Psoas muscle (tissue), 7 donors: ENCODE measurements at regions not wholly inside any gene's neighbourhood (a gene's known extent, or its start where the extent isn't known, plus 50 kb on each side); places are given as distances from the start of the nearest gene placed in this dataset.
A peak's percentile ranks its signal among the peaks of the same experiment; 100 is the strongest.

Experiments
- ATAC-seq, 4 donors: fragments of 200-7000 bp; cut with Tn5 transposase; one replicate each; pipeline ENCODE4 v1.9.1; 2020; ENCODE audit warnings: moderate library complexity in 3 of 4, mild to moderate bottlenecking in 2 of 4
- DNase-seq, 2 donors: peaks; one replicate each; pipeline ENCODE4 v3.0.0-alpha.2; 2020
- H3K27ac ChIP-seq: fragments of 200-600 bp; one replicate; pipeline ENCODE4 v1.8.0; 2022
- H3K27me3 ChIP-seq, 3 donors: fragments of 200-600 bp in 1 of 3; one replicate each; pipeline versions ENCODE4 v1.6.1 to v1.8.0; 2013 to 2022; ENCODE audit warnings: low read length in 2 of 3, mild to moderate bottlenecking in 2 of 3, moderate library complexity in 1 of 3; ENCODE audit not compliant: insufficient read depth in 3 of 3
- H3K36me3 ChIP-seq, 2 donors: fragments of 200-600 bp in 1 of 2; one replicate each; pipeline versions ENCODE4 v1.6.1 to v1.8.0; 2013 to 2022; ENCODE audit warnings: low read depth in 1 of 2, mild to moderate bottlenecking in 1 of 2, moderate library complexity in 1 of 2; ENCODE audit not compliant: insufficient read depth in 1 of 2
- H3K4me1 ChIP-seq: fragments of 200-600 bp; one replicate; pipeline ENCODE4 v1.8.0; 2022
- H3K4me3 ChIP-seq: fragments of 200-600 bp; one replicate; pipeline ENCODE4 v1.8.0; 2022; ENCODE audit warnings: mild to moderate bottlenecking
- H3K9me3 ChIP-seq: fragments of 200-600 bp; one replicate; pipeline ENCODE4 v1.8.0; 2022
- WGBS, 3 donors: extraction: QIAGEN DNeasy Blood & Tissue Kit; methylation state at CpG; one replicate each; pipeline versions ENCODE4 v1.1.6 to v1.1.7; 2013; 5-methylcytosine and 5-hydroxymethylcytosine counted together
- intact Hi-C, 2 donors: fragments of 100-400 bp; cut with DNase I; formaldehyde crosslinking; loops; one replicate each; pipeline versions ENCODE4 v1.11.0 to v1.14.2; 2022
- TF ChIP-seq, protein P1 (sequence below): fragments of 200-600 bp; IDR thresholded peaks from one replicate; pipeline ENCODE4 v1.8.0; 2022; ENCODE audit warnings: antibody characterized with exemption
- donor health status: healthy with polysubstance abuse.
- donor health status: DM: no; HTN: no; CAD: no; lungs with moderate emphysema.
- donor health status: Bipolar disorder and iron deficiency.
- donor health status: healthy.
- donor health status: DM: yes; HTN: yes; CAD: no.
- donor health status: DM: no; HTN: no; CAD: no.
- donor health status: DM: yes; HTN: yes; CAD: no.

- TF ChIP-seq, protein P1, sequence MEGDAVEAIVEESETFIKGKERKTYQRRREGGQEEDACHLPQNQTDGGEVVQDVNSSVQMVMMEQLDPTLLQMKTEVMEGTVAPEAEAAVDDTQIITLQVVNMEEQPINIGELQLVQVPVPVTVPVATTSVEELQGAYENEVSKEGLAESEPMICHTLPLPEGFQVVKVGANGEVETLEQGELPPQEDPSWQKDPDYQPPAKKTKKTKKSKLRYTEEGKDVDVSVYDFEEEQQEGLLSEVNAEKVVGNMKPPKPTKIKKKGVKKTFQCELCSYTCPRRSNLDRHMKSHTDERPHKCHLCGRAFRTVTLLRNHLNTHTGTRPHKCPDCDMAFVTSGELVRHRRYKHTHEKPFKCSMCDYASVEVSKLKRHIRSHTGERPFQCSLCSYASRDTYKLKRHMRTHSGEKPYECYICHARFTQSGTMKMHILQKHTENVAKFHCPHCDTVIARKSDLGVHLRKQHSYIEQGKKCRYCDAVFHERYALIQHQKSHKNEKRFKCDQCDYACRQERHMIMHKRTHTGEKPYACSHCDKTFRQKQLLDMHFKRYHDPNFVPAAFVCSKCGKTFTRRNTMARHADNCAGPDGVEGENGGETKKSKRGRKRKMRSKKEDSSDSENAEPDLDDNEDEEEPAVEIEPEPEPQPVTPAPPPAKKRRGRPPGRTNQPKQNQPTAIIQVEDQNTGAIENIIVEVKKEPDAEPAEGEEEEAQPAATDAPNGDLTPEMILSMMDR, result no peak
- WGBS, 3 donors, result 22 to 29% (median 24%) methylated on average over 8 of the region's 8 CpGs
- Histone ChIP-seq H3K36me3 (no peaks in the 10 kb centered on the region), H3K27me3 (no peaks in the 10 kb centered on the region), H3K9me3 (peaks cover 5% of the 10 kb centered on the region), H3K27ac (peak overlapping the region; percentile 76), H3K4me1 (peaks cover 34% of the 10 kb centered on the region), H3K4me3 (peak overlapping the region; percentile 29)
- intact Hi-C loops, result loop anchor here in 1 of 2 donors (5.0 kb wide), 1 partner anchor 50 kb away; no protein-coding TSS in a partner anchor
- DNase-seq, result peak; percentile 47 to 74
- peak; percentile 78 to 93 (median 90) for ATAC-seq
Measured at GRCh38 chr12:93191956-93192355, 185.8 kb upstream of the NUDT4 start.

DNA sequence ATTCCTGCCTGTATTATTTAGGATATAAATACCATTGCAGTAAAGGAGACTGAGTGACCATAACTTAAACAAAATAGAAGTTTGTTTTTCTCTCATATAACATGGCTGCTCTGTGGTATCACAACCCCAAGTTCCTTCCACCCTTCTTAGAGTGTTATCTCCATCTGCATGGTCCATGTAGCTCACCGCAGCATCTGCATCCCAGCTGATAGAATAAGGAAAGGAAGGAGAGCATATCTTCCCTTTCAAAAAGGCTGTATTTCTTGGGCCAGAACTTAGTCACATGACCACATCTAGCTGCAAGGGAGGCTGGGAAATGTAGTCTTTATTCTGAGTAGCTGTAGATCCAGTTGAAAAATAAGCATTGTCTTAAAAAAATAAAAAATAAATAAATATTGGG lies 184.8 kb upstream of the NUDT4 start:
- Histone ChIP-seq H3K4me3 (no peak overlapping the region), H3K4me1 (peaks cover 43% of the 10 kb centered on the region), H3K27me3 (no peaks in the 10 kb centered on the region), H3K9me3 (peaks cover 5% of the 10 kb centered on the region), H3K36me3 (no peaks in the 10 kb centered on the region), H3K27ac (peak overlapping the region; percentile 76)
- DNase-seq, result no peak
- WGBS, 3 donors, result 93 to 100% (median 98%) methylated on average over 1 of the region's 1 CpG
- peak in 1 of 4 donors; percentile 38 for ATAC-seq
- intact Hi-C loops, result loop anchor here in 1 of 2 donors (5.0 kb wide), 1 partner anchor 51 kb away; no protein-coding TSS in a partner anchor
- TF ChIP-seq, protein P1, result no peak

DNA sequence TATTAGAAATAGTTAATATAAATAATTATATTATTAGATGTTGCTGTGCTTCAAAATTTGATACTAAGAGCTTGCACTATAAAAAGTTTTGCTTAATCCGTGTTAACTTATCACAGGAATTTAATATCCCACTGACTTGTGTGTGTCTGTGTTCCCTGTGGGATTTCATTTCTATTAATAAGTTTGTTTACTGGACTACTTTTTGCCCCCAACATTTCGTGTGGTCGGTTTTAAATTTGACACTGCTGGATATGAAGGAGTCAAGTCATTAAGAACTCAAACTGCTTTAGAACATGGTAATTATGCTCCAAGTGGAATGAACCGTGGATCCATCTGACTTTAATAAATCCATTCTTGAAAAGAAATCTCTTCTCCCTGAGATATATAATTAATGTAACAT lies 182.2 kb upstream of the NUDT4 start:
- H3K27ac ChIP-seq, result peak overlapping the region; percentile 83
- H3K27me3 ChIP-seq, result no peaks in the 10 kb centered on the region
- H3K4me1 ChIP-seq, result peaks cover 62% of the 10 kb centered on the region
- TF ChIP-seq, protein P1, result no peak
- ATAC-seq, result no peak
- intact Hi-C loops, result no loop called here
- peaks cover 5% of the 10 kb centered on the region for H3K9me3 ChIP-seq
- H3K4me3 ChIP-seq, result peak overlapping the region; percentile 3
- no peaks in the 10 kb centered on the region for H3K36me3 ChIP-seq
- no peak for DNase-seq
- 16 to 26% (median 18%) methylated on average over 4 of the region's 4 CpGs for WGBS, 3 donors

DNA sequence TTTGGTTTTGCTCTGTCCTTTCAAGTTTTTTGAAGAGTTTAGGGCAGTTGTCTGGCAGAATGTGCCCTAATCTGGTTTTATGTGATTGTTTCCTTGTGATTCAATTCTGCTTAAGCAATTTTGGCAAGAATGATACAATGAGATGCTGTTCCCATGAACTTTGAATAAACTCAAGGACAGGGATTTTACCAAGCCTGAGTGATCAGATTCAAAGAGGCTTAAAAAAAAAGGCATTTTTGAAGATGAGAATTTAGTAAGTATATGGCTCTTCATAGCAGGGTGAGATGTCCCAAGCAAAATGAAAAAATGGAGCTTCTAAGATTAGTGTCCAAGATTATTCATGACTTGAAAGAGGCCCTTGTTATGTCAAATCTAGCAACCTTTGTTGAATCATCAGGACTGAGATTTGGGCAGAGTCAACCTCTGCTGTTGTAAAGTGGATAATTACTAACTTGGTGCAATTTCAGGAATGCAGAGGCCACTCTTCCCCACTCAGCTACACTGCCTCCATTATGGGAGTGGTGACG lies 180.6 kb upstream of the NUDT4 start:
- DNase-seq (no peak), ATAC-seq (no peak)
- 90 to 100% (median 96%) methylated on average over 1 of the region's 1 CpG for WGBS, 3 donors
- Histone ChIP-seq H3K4me3 (no peak overlapping the region), H3K9me3 (peaks cover 5% of the 10 kb centered on the region), H3K27ac (peak overlapping the region; percentile 83), H3K4me1 (peaks cover 53% of the 10 kb centered on the region), H3K27me3 (no peaks in the 10 kb centered on the region), H3K36me3 (no peaks in the 10 kb centered on the region)
- intact Hi-C loops, result no loop called here
- TF ChIP-seq, protein P1, result no peak

GRCh38 chr12:93198086-93198485 lies 179.6 kb upstream of the NUDT4 start:
- TF ChIP-seq, protein P1, result no peak
- H3K9me3 ChIP-seq, result peaks cover 2% of the 10 kb centered on the region
- H3K36me3 ChIP-seq, result no peaks in the 10 kb centered on the region
- H3K27ac ChIP-seq, result peak overlapping the region; percentile 83
- intact Hi-C loops, result no loop called here
- H3K27me3 ChIP-seq, result no peaks in the 10 kb centered on the region
- 28 to 49% (median 35%) methylated on average over 4 of the region's 4 CpGs for WGBS, 3 donors
- peak; percentile 96 to 97 (median 96) for ATAC-seq
- H3K4me3 ChIP-seq, result no peak overlapping the region
- peaks cover 48% of the 10 kb centered on the region for H3K4me1 ChIP-seq
- DNase-seq, result peak; percentile 68 to 88
